IMR-90 (cell line): ENCODE measurements at regions not wholly inside any gene's neighbourhood (a gene's known extent, or its start where the extent isn't known, plus 50 kb on each side); places are given as distances from the start of the nearest gene placed in this dataset.

Experiments
- ATAC-seq: fragments of 200-7000 bp; cut with Tn5 transposase; 2 replicates; pipeline ENCODE4 v1.9.1; 2020; ENCODE audit warnings: low read depth, mild to moderate bottlenecking, moderate library complexity
- BruUV-seq: library from RNA; stranded (reverse); fragments of 400-500 nt; replicated peaks from 2 replicates; lab custom pipeline; 2021; lab: Mats Ljungman, UMichigan
- CTCF ChIA-PET: fragments of 300-600 bp; formaldehyde crosslinking; extraction: SDS; loops from one replicate; lab custom pipeline; 2021; ENCODE audit warnings: antibody characterized with exemption; lab: Yijun Ruan, JAX
- POLR2A ChIA-PET: fragments of 300-600 bp; sonication (Branson Sonifier 250); formaldehyde crosslinking; loops from one replicate; lab custom pipeline; 2022; ENCODE audit warnings: antibody characterized with exemption; ENCODE audit not compliant: unreplicated experiment; lab: Charles Lee
- DNase-seq: peaks from one replicate; pipeline ENCODE4 v3.0.0; 2013
- H2AFZ ChIP-seq: replicated peaks from 2 replicates; pipeline ENCODE3; 2013; ENCODE audit warnings: low read length, mild to moderate bottlenecking; ENCODE audit not compliant: poor library complexity
- H2AK5ac ChIP-seq: 2 replicates; pipeline ENCODE4 v1.6.1; 2013; ENCODE audit warnings: low read depth, low read length, inconsistent platforms
- H2AK9ac ChIP-seq: replicated peaks from 2 replicates; pipeline ENCODE3; 2013; ENCODE audit warnings: mild to moderate bottlenecking, low read depth, low read length, moderate library complexity; ENCODE audit not compliant: poor library complexity
- H2BK120ac ChIP-seq: 2 replicates; pipeline ENCODE4 v1.6.1; 2013; ENCODE audit warnings: low read depth, low read length, inconsistent platforms
- H2BK15ac ChIP-seq: 3 replicates; pipeline ENCODE4 v1.6.1; 2013; ENCODE audit warnings: low read depth, low read length, inconsistent platforms
- H2BK20ac ChIP-seq: 2 replicates; pipeline ENCODE4 v1.6.1; 2013; ENCODE audit warnings: low read depth, mild to moderate bottlenecking, inconsistent platforms, low read length, moderate library complexity
- H2BK5ac ChIP-seq: 2 replicates; pipeline ENCODE4 v1.6.1; 2013; ENCODE audit warnings: mild to moderate bottlenecking, low read depth, low read length, inconsistent platforms; ENCODE audit not compliant: poor library complexity, severe bottlenecking
- H3K14ac ChIP-seq: replicated peaks from 2 replicates; pipeline ENCODE4 v1.6.1; 2013; ENCODE audit warnings: low read depth, low read length, inconsistent platforms
- H3K18ac ChIP-seq: 2 replicates; pipeline ENCODE4 v1.6.1; 2013; ENCODE audit warnings: low read depth, low read length, control low read depth
- H3K23ac ChIP-seq: 2 replicates; pipeline ENCODE4 v1.6.1; 2013; ENCODE audit warnings: low read depth, low read length, inconsistent platforms
- H3K27ac ChIP-seq: 2 replicates; pipeline ENCODE4 v1.5.1; 2013; ENCODE audit warnings: mild to moderate bottlenecking, control low read depth, low read length; ENCODE audit not compliant: insufficient read depth
- H3K27me3 ChIP-seq: 2 replicates; pipeline ENCODE4 v1.6.1; 2013; ENCODE audit warnings: low read length; ENCODE audit not compliant: control insufficient read depth, insufficient read depth
- H3K36me3 ChIP-seq: 2 replicates; pipeline ENCODE4 v1.6.1; 2013; ENCODE audit warnings: low read length, mixed read lengths; ENCODE audit not compliant: control insufficient read depth, insufficient read depth
- H3K4ac ChIP-seq: 2 replicates; pipeline ENCODE4 v1.6.1; 2013; ENCODE audit warnings: low read depth, low read length, inconsistent platforms
- H3K4me1 ChIP-seq: 2 replicates; pipeline ENCODE4 v1.6.1; 2013; ENCODE audit warnings: low read length, mixed read lengths; ENCODE audit not compliant: control insufficient read depth, insufficient read depth
- H3K4me2 ChIP-seq: 2 replicates; pipeline ENCODE4 v1.6.1; 2013; ENCODE audit warnings: low read depth, mild to moderate bottlenecking, control low read depth, low read length, moderate library complexity
- H3K4me3 ChIP-seq: 2 replicates; pipeline ENCODE4 v1.5.1; 2013; ENCODE audit warnings: low read depth, mild to moderate bottlenecking, control low read depth, low read length, moderate library complexity; ENCODE audit not compliant: insufficient read depth
- H3K56ac ChIP-seq: 2 replicates; pipeline ENCODE4 v1.6.1; 2013; ENCODE audit warnings: low read length, inconsistent platforms; ENCODE audit not compliant: insufficient read depth; ENCODE audit errors: extremely low read depth
- H3K79me1 ChIP-seq, 2 experiments: 2 replicates each; pipeline ENCODE4 v1.6.1; 2013; ENCODE audit warnings: low read length in 2 of 2, inconsistent platforms in 1 of 2, low read depth in 1 of 2
- H3K9ac ChIP-seq: 2 replicates; pipeline ENCODE4 v1.6.1; 2013; ENCODE audit warnings: low read depth, low read length, control low read depth
- H3K9me1 ChIP-seq: 2 replicates; pipeline ENCODE4 v1.6.1; 2013; ENCODE audit warnings: low read length, inconsistent platforms; ENCODE audit not compliant: insufficient read depth
- H3K9me3 ChIP-seq: 2 replicates; pipeline ENCODE4 v1.6.1; 2013; ENCODE audit warnings: low read length; ENCODE audit not compliant: control insufficient read depth, insufficient read depth
- H4K20me1 ChIP-seq: 2 replicates; pipeline ENCODE4 v1.6.1; 2013; ENCODE audit warnings: low read length, inconsistent platforms; ENCODE audit not compliant: insufficient read depth
- H4K5ac ChIP-seq: 2 replicates; pipeline ENCODE4 v1.6.1; 2013; ENCODE audit warnings: mild to moderate bottlenecking, low read depth, low read length, control low read depth
- H4K8ac ChIP-seq, 2 experiments: 2 replicates each; pipeline ENCODE4 v1.6.1; 2013; ENCODE audit warnings: low read depth in 2 of 2, low read length in 2 of 2, control low read depth in 1 of 2, inconsistent platforms in 1 of 2
- H4K91ac ChIP-seq: 2 replicates; pipeline ENCODE4 v1.6.1; 2013; ENCODE audit warnings: low read depth, low read length, inconsistent platforms; ENCODE audit not compliant: insufficient read depth
- CEBPB ChIP-seq: IDR thresholded peaks from 2 replicates; pipeline ENCODE4 v1.6.1; 2012; ENCODE audit warnings: low read depth, low read length, improper control_type of control experiment
- CHD1 ChIP-seq: IDR thresholded peaks from 2 replicates; pipeline ENCODE4 v1.6.1; 2012; ENCODE audit warnings: low read depth, low read length, improper control_type of control experiment
- MXI1 ChIP-seq: IDR thresholded peaks from 2 replicates; pipeline ENCODE4 v1.6.1; 2012; ENCODE audit warnings: low read depth, mild to moderate bottlenecking, low read length, moderate library complexity, borderline replicate concordance
- RFX5 ChIP-seq: IDR thresholded peaks from 2 replicates; pipeline ENCODE4 v1.8.0; 2012; ENCODE audit warnings: low read depth, mild to moderate bottlenecking, low read length, moderate library complexity
- WGBS, 2 experiments: methylation state at CpG; one replicate each; pipeline versions ENCODE4 v1.1.5 to v1.1.7; 2013; ENCODE audit warnings: missing lambda C conversion rate in 2 of 2; ENCODE audit not compliant: insufficient read length in 1 of 2; ENCODE audit errors: extremely low coverage in 2 of 2; 5-methylcytosine and 5-hydroxymethylcytosine counted together
- dilution Hi-C: fragments of 300-500 bp; cut with HindIII; formaldehyde crosslinking; loops from one replicate; pipeline ENCODE4 v1.14.3; 2018; ENCODE audit warnings: low sequenced_read_pairs; ENCODE audit not compliant: unreplicated experiment
- in situ Hi-C: fragments of 300-500 bp; cut with MboI; formaldehyde crosslinking; loops from 3 replicates; pipeline ENCODE4 v1.14.3; 2019; ENCODE audit warnings: low sequenced_read_pairs, inconsistent platforms, mixed read lengths
- intact Hi-C: fragments of 100-400 bp; cut with micrococcal nuclease; formaldehyde crosslinking; loops from 2 replicates; pipeline ENCODE4 v1.10.0; 2022

- ChIA-PET POLR2A (no interaction called here), CTCF (no interaction called here)
- Histone ChIP-seq H2BK15ac (no peak overlapping the region), H3K4me2 (no peak overlapping the region), H3K23ac (no peak overlapping the region), H2BK20ac (no peak overlapping the region), H2BK120ac (no peak overlapping the region), H3K18ac (no peak overlapping the region), H3K9me1 (peaks cover 4% of the 10 kb centered on the region; the same call in 1 of the 2 replicates), H4K91ac (no peak overlapping the region), H3K4me1 (peaks cover 10% of the 10 kb centered on the region), H3K36me3 (no peaks in the 10 kb centered on the region), H2AK5ac (no peak overlapping the region), H2AFZ (no peak overlapping the region), H4K8ac (no peak overlapping the region), H3K4ac (no peak overlapping the region), H4K5ac (no peak overlapping the region), H4K20me1 (no peaks in the 10 kb centered on the region), H3K56ac (no peak overlapping the region), H2AK9ac (no peak overlapping the region), H3K9me3 (no peaks in the 10 kb centered on the region), H3K27me3 (no peaks in the 10 kb centered on the region), H3K79me1 (no peaks in the 10 kb centered on the region), H3K4me3 (no peak overlapping the region), H3K27ac (no peak overlapping the region), H3K14ac (no peak overlapping the region), H3K9ac (no peak overlapping the region), H2BK5ac (no peak overlapping the region)
- no peak for DNase-seq
- dilution Hi-C loops: no loop called here
- in situ Hi-C loops: no loop called here
- TF ChIP-seq CHD1 (no peak), RFX5 (no peak), MXI1 (no peak), CEBPB (no peak)
- no peak for ATAC-seq
- intact Hi-C loops: no loop called here
- WGBS, 2 experiments: no CpG with 5 or more reads among the region's 5 CpGs
- BruUV-seq: no TSS peak
Measured at GRCh38 chr14:53328841-53329240, 175.7 kb upstream of the DDHD1 start.
